Glutamatergic neuron (in vitro differentiated cells): ENCODE measurements at regions not wholly inside any gene's neighbourhood (a gene's known extent, or its start where the extent isn't known, plus 50 kb on each side); places are given as distances from the start of the nearest gene placed in this dataset.

ENCODE experiments used
- DNase-seq: peaks from one replicate; pipeline ENCODE4 v3.0.0; 2022
- H3K27ac Mint-ChIP-seq: one replicate; pipeline ENCODE4 v1.8.0; 2020; ENCODE audit warnings: mild to moderate bottlenecking, mixed read lengths, inconsistent platforms; ENCODE audit not compliant: unreplicated experiment
- H3K27me3 Mint-ChIP-seq: one replicate; pipeline ENCODE4 v1.8.0; 2020; ENCODE audit warnings: mild to moderate bottlenecking, moderate library complexity, mixed read lengths, inconsistent platforms; ENCODE audit not compliant: unreplicated experiment
- H3K36me3 Mint-ChIP-seq: one replicate; pipeline ENCODE4 v1.8.0; 2020; ENCODE audit warnings: mild to moderate bottlenecking, mixed read lengths, inconsistent platforms; ENCODE audit not compliant: unreplicated experiment
- H3K4me1 Mint-ChIP-seq: one replicate; pipeline ENCODE4 v1.8.0; 2020; ENCODE audit warnings: mild to moderate bottlenecking, low read depth, mixed read lengths, inconsistent platforms; ENCODE audit not compliant: unreplicated experiment
- H3K4me3 Mint-ChIP-seq: one replicate; pipeline ENCODE4 v1.8.0; 2020; ENCODE audit warnings: mild to moderate bottlenecking, mixed read lengths, inconsistent platforms; ENCODE audit not compliant: unreplicated experiment
- H3K9me3 Mint-ChIP-seq: one replicate; pipeline ENCODE4 v1.8.0; 2020; ENCODE audit warnings: mild to moderate bottlenecking, moderate library complexity, mixed read lengths, inconsistent platforms; ENCODE audit not compliant: unreplicated experiment
- CTCF ChIP-seq: fragments of 200-600 bp; sonication (generic); IDR thresholded peaks from one replicate; pipeline ENCODE4 v1.5.0; 2021; ENCODE audit not compliant: partially characterized antibody, unreplicated experiment

- H3K36me3 Mint-ChIP-seq, result no peaks in the 10 kb centered on the region
- H3K27ac Mint-ChIP-seq, result no peak overlapping the region
- no peak for TF ChIP-seq CTCF
- H3K4me3 Mint-ChIP-seq, result no peak overlapping the region
- peaks cover 3% of the 10 kb centered on the region for H3K9me3 Mint-ChIP-seq
- DNase-seq, result no peak
- no peaks in the 10 kb centered on the region for H3K4me1 Mint-ChIP-seq
- no peaks in the 10 kb centered on the region for H3K27me3 Mint-ChIP-seq
These were observed 64.9 kb upstream of the SPRED1 start for GRCh38 chr15:38187630-38188313.

- H3K9me3 Mint-ChIP-seq, result peaks cover 3% of the 10 kb centered on the region
- DNase-seq, result no peak
- no peaks in the 10 kb centered on the region for H3K27me3 Mint-ChIP-seq
- no peak overlapping the region for H3K4me3 Mint-ChIP-seq
- H3K36me3 Mint-ChIP-seq, result no peaks in the 10 kb centered on the region
- H3K27ac Mint-ChIP-seq, result no peak overlapping the region
- no peaks in the 10 kb centered on the region for H3K4me1 Mint-ChIP-seq
- TF ChIP-seq CTCF, result no peak
These were observed 62.9 kb upstream of the SPRED1 start for GRCh38 chr15:38189671-38190295.

- H3K27ac Mint-ChIP-seq, result no peak overlapping the region
- no peak for TF ChIP-seq CTCF
These were observed 62.1 kb upstream of the SPRED1 start for GRCh38 chr15:38190501-38190900.

GRCh38 chr15:38192496-38192895, 60.1 kb upstream of the SPRED1 start:
- Mint-ChIP-seq H3K4me1 (no peaks in the 10 kb centered on the region), H3K27me3 (no peaks in the 10 kb centered on the region), H3K4me3 (no peak overlapping the region), H3K36me3 (no peaks in the 10 kb centered on the region), H3K9me3 (peaks cover 3% of the 10 kb centered on the region), H3K27ac (no peak overlapping the region)
- TF ChIP-seq CTCF, result no peak
- no peak for DNase-seq

More at GRCh38 chr15:38190501-38190900, 62.1 kb upstream of the SPRED1 start:
- Mint-ChIP-seq H3K36me3 (no peaks in the 10 kb centered on the region), H3K27me3 (no peaks in the 10 kb centered on the region), H3K9me3 (peaks cover 3% of the 10 kb centered on the region), H3K4me1 (no peaks in the 10 kb centered on the region), H3K4me3 (no peak overlapping the region)
- no peak for DNase-seq

GRCh38 chr15:38193496-38193895, 59.1 kb upstream of the SPRED1 start:
- no peak overlapping the region for H3K4me3 Mint-ChIP-seq

More at GRCh38 chr15:38193496-38193895, 59.1 kb upstream of the SPRED1 start:
- Mint-ChIP-seq H3K27me3 (no peaks in the 10 kb centered on the region), H3K9me3 (peaks cover 3% of the 10 kb centered on the region), H3K4me1 (no peaks in the 10 kb centered on the region), H3K36me3 (no peaks in the 10 kb centered on the region), H3K27ac (no peak overlapping the region)
- TF ChIP-seq CTCF, result no peak
- DNase-seq, result no peak
